Stimulated activated CD4-positive, alpha-beta T cell treated with anti-CD3 and anti-CD28 coated beads, Interleukin-1b, Interleukin-23, amount 100 ng/mL, for 48 hours (primary cell): ENCODE measurements at regions not wholly inside any gene's neighbourhood (a gene's known extent, or its start where the extent isn't known, plus 50 kb on each side); places are given as distances from the start of the nearest gene placed in this dataset.

Source experiments
- DNase-seq: peaks from one replicate; pipeline ENCODE4 v3.0.0-alpha.2; 2020

DNA sequence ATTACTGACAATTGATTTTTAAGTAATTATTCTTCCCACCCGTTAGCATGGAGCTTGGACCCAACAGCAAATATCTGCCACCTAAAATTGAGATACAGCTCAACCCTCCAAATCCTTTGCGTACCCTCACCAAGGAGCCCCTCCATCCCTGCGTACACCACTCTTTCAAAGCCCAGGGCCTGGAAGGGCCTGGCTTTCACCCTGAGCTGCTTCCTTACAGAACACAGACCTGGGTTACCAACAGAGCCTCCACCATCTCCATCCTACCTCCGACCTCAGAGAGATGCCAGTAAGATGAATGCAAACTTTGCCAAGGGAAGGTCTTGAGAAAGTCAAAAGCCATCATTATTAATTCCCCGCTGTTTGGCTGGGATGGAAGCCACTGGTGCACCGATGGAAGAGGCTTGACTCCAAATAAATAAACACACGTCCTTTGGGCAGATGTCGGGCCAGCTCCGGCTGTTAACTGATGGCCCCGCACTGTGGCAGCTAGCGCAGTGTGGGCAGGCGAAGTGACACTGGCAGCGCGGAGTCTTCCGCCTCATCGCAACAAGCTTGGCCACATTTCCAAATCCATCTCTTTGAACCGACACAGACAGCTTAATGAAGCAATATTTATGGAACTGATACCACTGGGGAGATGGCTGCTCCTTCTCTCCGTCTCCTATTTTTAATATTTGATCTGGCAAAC lies 150.2 kb upstream of the VSTM2B start:
- no peak for DNase-seq

DNA sequence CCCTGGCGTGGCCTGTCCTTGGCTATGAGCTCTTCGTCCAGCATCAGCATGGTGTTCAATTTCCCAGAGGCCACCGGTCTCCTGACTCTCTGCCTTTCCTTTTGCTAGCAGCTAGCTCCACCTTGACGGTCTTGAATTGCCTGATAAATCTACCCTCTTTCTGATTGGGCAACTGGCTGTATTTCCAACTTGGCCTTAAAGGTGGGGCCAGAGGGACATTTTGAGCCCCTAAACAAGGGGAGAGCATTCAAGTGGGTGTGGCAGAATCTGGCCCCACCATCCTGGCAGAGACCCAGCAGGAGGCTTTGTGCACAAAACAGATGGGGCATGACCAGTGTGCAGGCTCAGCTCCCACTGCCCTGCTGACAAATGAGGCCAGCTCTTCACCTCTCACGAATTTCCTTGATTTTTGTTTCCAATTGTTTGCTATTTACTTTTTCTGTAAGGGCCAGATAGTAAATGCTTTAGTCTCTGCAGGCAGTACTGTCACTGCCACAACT lies 148.9 kb upstream of the VSTM2B start:
- DNase-seq = no peak

DNA sequence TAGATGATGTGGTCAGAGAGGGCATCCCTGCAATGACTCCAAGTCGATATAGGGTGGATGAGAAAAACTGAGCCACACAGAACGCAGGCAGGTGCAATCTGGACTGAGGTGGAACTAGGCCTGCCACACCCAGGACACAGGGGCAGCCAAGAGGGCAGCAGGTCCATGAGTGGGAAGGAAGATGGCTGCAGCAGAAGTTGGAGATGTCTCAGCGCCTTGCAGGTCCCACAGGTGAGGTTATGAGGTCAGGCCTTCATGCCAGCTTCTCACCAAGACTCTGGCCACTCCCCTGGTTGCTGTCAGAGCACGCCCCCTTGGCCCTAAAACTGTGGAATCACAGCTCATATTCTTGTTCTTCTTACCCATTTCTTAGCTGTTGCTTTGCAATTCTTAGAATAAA lies 147.7 kb upstream of the VSTM2B start:
- DNase-seq = no peak

DNA sequence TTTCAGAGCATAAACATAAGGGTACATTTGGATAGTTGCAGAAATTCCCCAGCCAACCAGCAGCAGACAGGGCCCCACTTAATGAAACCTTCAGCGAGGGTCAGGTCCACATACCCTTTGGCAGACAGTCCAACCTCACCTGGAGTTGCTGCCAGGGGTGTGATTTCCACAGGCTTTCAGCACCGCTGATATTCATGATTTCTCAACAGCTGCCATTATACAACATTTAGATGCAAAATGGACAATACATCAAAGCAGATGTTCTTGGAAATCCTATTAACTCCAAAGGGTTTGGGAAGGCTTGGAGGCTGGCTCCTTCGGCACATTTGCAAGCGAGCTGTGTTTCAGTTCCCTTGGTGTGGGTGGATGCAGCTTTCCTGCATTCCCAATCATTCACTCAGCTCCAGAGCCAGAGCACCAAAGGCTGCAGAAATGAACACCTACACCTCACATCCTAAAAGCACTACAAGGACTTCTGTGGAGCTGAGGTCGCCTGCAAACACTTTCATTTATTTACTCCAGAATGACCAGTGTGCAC lies 147.2 kb upstream of the VSTM2B start:
- no peak for DNase-seq

DNA sequence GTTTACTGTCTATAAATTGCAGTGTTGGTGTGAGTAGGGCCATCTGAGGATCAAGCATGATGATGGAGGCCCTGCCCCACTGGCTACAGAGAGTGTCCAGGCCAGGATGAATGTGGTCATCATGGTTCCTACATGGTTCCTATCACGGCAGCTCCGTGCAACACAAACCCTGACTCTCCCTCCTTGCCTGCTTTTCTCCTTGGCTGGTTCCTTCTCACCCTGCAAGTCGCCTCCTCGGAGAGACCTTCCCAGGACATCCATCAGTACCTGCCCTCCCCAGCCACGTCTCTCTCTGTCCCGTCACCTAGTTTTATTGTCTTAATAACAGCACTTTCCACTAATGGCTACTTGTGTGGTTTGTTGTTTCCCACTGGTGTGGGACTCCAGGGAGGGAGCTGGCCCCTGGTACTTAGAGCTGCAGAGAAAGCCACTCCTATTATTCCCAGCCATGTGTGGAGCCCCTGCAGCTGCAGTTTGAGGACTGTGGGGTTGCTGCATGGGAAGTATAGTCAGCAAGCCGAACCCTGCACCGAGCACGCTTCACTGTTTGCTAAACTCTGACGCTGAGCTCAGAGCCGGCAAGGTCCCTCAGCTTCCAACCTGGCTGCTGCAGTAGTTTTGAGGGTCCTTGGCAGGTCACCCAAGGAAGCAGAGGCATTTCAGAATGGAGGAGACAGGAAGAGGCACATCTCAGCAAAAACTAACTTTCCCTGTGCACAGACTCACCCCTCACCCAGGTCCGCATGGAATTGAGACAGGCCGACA lies 146.4 kb upstream of the VSTM2B start:
- no peak for DNase-seq

DNA sequence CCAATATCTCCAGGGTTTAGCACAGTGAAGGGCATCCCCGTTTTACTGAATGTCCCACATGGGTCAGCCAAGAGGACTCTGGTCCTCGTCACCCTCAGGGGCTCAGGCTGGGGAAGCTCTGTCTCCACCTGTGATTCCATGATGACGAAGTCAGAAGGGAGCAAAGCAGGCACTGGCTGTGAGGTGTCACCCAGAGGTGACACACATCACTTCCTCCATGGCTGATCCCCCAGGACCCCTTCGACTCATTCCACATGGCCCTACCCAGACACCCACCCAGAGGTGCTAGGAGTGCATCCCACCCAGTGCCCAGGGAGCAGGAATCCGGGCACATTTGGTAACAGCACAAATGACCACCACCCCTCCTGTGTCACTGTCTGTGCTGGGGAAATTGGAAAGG lies 145.2 kb upstream of the VSTM2B start:
- no peak for DNase-seq

DNA sequence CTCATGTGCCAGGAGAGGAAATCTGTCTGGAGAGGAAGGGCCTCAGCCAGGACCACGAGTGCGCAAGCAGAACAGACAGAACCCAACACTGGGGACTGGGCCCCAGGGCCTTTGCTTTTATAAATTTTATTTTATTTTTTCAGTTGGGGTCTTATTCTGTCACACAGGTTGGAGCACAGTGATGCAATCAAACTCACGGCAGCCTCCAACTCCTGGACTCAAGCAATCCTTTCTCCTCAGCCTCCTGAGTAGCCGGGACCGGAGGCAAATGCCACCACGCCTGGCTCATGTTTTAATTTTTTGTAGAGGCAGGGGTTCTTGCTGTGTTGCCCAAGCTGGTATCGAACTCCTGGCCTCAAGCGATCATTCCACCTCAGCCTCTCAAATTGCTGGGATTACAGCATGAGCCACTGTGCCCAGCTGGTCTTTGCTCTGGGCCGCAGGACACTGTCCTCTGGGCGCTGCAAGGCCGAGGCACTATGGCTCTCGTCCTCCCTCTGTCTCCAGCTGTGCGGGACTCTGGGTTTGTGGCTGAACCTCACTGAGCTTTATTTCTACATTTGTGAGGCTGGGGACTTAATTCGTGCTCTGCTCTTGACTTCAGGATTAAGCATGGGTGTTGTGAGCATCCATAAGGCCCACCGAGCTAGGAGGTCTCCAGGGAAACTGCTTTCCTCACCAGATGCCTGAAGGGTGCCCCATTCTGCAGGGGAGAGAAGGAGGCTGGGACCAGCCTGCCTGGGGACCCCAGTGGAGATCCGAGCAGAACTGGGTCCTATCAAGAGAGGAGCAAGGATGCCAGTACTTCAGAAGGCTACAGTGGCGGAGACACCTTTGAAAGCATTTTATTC lies 144.2 kb upstream of the VSTM2B start:
- no peak for DNase-seq

DNA sequence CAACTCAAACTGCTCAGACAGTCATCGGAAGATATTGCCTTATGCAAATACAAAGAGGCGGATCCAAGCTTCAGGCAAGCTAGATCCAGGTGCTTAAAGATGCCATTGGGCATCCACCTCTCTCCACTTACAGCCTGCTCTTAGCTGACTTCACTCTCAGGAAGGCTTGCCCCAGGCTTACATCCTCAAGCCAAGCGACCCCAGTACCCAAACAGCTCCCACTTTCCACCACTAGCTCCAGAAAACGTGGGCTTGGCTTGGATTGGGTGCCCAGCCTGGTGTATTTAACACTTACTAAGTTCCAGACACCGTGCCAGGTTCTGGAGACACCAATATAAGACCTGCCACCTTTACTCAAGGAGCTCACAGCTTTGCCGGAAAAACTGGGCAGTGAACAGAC lies 142.1 kb upstream of the VSTM2B start:
- DNase-seq = no peak

DNA sequence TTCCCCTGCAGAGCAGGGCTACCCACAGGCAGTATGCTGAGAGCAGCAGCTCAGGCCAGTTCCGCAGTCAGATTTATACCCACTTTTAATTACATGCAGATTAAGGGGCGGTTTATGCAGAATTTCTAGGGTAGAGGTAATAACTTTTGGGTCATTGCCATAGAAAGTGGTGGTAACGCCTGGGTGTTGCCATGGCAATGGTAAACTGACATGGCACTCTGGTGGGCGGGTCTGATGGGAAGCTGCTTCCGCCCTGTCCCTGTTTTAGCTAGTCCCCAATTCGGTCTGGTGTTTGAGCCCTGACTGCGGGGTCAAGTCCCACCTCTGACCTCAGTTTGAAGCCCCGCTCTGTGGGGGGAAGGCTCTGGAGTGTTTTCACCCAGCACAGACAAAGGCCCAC lies 141.1 kb upstream of the VSTM2B start:
- DNase-seq = no peak

DNA sequence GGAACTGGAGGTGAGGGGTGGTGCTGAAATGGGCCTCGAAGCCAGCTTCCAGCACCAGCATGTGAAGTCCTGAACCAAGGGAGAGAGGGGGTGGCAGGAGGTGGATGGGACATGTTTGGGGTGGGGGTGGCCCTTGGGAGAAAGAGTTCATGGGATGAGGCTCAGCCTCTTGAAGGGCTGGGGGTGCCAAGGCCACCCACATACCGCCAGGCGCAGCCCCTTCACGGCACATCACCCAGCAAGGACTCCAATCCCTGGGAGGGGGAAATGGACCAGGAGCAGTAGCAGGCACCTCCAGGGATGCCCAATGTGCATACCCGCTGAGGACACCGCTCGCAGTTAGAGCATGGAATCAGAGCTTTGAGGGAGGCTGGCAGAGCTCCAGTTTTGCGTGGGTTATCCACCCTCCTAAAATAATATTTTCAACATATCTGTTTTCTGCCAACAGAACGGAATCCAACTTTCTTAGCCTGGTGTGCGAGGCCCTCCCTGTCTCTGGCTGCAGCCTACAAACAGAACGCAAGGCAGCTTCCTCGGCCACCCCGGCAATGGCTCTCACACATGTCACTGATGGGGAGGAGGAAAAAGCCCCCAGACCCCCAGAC lies 140.5 kb upstream of the VSTM2B start:
- no peak for DNase-seq

DNA sequence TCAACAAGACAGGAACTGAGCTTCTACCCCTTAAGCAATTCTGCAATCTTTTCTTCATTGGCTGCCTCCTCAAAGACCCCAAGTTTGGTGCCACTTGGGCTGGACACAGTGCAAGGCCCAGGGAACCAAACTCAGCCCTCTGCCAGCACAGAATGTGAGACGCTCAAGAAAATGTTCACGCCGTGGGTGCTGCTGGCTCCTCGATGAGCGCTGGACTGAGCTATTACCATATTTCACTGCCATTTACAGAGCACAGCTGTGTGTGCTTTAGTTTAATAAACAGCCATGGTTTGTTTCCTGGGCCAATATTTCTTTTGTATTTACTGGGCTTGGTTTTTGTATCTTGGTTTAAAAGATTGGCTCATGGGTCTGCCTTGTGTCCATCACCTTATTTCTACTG lies 138.8 kb upstream of the VSTM2B start:
- no peak for DNase-seq

DNA sequence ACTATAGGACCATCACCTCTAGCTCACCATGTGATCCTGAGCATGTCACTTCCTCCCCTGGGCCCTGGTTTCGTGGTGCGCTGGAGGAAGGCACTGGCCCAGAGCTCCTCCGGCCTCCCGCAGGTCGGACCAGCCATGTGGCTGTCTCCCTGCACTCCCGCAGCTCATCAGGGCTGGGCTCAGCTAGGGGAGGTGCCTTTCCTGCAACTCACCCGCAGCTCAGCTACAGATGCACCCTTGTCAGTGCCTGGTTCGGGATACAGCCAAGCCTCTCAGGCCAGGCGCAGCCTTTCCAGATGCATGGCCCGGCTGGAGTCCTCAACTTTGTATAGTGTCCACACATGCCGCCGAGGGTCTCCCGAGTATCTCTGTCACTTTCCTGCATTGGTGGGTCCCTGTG lies 138.2 kb upstream of the VSTM2B start:
- DNase-seq = no peak

DNA sequence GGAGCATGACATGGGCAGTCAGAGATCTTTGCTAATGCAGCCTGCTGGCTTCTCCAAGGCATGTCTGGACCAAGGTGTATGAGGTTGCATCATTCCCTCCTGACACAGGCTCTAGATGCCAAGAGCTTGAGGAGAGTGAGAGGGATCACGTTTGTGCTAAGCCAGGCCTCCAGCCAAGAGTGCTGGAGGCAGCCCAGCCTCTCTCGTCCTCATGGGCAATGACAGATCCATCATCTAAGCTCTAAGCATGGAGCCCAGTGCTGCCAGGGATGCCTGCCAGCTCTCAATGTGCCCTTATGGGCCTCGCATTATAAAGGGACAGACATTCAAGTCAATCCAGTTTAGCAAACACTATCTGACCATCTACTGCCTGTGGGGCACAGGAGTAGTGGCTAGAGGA lies 136.3 kb upstream of the VSTM2B start:
- no peak for DNase-seq

DNA sequence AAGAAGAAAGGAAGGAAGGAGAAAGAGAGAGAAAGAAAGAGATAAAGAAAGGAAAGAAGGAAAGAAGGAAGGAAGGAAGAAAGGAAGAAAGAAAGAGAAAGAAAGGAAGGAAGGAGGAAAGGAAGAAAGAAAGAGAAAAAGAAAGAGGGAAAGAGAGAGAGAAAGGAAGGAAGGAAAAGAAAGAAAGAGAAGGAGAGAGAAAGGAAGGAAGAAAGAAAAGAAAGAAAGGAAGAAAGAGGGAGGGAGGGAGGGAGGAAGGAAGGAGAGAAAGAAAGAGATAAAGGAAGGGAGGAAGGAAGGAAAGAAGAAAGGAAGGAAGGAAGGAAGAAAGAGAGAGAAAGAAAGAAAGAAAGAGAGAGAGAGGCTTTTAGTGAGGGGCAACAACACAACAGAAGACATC lies 135.1 kb upstream of the VSTM2B start:
- DNase-seq = no peak

DNA sequence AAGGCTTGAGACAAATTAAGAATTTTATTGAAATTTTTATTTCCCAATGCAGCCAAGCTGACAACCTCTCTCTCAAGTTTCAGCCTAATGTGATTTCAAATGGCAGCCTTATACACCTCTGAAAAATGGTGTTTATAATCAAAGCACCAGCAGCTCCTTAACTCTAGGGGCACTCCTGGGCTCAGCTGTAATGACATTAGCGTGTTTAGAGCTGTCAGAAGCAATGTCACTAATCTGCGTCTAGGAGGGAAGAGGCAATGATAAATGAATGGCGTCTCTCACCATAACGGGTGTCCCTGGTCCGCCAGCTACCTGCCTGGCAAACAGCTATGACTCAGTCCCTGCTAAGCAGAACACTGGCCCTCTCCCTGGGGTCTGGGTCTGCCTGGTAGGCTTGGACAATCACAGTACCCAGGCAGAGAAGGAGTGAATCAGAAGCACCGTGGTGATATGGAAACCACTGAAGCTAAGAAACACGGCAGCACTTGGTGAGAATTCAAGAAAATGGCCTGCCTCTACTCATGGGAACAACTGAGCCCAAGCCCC lies 131.8 kb upstream of the VSTM2B start:
- no peak for DNase-seq

DNA sequence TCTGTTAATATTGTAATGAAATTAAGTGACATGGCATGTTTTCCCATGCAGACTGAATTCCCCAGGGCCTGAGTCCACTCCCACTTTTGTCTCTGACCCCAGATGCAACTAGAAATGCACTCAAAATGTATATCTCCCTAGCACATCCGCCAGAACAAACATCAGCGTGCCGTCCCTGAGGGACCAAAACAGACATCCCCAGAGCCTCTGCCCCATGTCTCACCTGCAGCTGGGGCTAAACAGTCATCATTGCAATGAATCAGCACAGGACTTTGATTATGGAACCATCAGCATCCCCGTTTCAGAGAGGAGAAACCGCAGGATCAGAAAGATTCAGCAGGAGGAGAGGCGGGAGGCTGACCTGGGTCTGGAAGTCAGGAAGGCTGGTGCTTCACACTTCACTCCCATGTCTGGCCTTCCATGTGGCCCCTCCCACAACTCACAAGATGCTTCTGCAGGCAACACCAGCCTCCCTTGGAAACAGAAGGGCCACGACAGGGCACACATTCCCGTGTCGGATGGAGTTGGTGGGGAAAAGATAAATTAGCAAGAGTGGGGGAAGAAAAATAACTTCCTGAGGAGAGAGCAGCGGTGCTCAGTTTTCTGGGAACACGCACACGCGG lies 130.6 kb upstream of the VSTM2B start:
- DNase-seq = no peak

DNA sequence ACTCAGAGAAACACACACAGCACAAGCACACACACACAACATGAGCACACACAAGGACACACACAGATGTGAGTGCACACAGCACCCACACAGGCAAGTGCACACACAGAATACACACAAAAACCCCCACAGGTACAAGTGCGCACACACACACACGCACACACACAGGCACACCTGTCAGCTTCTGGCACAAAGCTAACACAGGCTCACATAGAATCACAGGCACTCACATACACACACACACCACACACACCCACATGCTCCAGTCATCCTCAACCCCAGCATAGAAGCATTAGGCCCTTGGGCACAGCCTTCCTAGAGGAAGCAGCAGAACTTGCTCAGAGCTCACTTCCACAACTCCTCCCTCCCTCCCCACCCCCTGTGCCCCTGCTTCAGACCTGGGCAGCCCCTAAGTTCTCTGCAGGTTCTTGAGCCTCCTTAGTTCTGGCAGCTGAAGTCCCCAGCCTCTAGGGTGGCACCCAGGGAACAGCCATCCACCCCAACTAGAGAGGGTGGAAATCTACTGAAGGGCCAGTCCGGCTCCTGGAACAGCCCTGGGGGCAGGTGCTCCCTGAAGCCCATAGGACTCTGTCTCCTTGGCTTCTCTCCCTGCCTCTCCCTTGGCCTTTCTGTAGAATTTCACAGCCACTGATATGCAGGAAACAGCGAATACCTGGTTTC lies 129.9 kb upstream of the VSTM2B start:
- no peak for DNase-seq

DNA sequence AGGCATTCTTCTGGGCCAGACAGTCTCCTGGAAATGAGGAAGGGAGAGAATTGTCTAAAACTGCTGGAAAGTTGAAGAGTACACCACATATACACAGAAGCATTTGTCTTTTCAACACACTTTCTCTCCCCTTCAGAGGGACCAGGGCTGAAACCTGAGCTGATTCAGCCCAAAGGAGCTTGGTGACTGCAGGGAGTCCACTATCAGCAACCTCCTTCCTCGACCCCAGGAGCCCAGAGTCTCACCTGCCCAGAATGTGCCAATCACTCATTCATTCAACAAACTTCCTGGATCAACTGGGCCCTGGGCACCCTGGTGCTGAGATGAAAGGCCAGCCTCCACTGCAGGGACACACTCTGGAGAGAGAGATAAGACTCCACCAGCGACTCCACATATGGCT lies 128.9 kb upstream of the VSTM2B start:
- DNase-seq = no peak

DNA sequence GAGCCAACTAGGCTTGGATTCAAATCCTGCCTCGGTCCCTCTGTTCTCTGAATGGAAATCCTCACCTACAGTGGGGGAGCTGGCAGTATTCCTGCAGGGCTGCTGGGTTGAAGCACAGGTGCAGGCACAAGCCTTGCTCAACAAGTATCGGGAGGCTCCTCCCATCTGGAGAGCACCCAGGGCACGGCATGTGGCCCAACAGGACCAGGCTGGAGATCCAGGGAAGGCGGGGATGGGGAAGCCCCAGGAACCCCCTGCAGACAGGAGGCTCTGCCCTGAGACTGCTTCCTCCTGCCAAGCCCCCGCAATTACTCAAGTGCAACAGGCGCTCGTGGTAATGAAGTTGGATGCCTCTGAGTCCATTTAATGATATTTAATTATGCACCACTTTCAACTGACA lies 128.0 kb upstream of the VSTM2B start:
- no peak for DNase-seq

DNA sequence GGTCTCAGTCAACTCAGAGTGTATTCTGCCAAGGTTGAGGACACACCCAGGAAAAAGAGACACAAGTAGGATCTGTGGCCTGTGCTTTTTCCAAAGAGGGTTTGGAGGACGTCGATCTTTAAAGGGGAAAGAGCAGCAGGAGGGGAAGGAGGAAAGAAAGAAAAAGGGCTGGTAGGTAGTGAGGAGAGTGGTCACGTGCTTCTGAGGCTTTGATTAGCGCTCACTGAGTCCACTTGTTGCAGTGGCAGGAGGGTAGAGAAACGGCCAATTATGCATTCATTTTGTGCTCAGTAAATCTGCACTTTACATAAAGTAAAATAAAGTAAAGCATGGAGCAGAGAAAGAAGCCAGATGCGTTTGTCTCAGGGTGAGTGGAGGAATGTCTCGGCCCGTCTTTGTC lies 126.0 kb upstream of the VSTM2B start:
- no peak for DNase-seq

DNA sequence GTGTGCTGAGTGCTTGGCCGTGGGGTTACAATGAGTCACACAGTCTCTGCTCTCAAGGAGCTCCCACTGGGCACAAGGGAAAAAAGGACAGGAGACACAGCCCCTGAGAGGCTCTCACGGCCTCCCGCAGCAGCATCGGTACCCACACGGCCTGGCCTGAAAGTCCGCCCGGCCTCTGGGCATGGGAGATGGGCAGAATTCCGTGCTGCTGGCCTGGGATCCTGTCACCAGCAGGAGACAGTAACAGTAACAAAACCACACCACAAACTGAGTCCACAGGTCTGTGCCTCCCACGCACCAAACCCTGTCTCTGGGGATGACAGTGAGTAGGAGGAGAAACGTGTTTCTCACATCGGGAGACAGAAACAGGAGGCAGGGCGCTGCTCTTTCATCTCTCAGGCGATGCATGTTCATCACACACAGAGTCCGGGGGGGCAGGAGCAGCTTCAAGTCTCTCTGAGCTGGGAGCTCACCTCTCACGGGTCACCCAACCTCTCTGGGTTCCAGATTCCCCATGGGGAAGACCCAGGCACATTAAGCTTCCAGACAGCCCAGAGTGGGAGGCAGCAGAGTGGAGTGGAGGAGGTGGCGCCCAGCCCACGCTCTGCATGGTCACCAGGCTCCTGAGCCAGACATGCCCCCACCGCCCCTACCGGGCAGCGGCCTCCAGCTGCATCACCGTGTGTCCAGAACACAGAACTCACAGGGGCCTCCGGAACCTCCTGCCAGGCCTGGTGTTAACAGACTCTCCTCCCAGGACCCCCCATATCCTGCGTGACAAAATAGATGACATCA lies 124.7 kb upstream of the VSTM2B start:
- DNase-seq = no peak
